Right lung (tissue), 2 donors: ENCODE measurements at regions not wholly inside any gene's neighbourhood (a gene's known extent, or its start where the extent isn't known, plus 50 kb on each side); places are given as distances from the start of the nearest gene placed in this dataset.
A peak's percentile ranks its signal among the peaks of the same experiment; 100 is the strongest.
"Not testable (repeated sequence)": the region's sequence is repeated elsewhere in the genome, so short reads cannot be mapped to it uniquely, and the experiment has no call there.

Experiments used
- DNase-seq, 2 donors: peaks; one replicate each; pipeline ENCODE4 v3.0.0-alpha.2; 2013

- no peak for DNase-seq
These were observed 475.0 kb upstream of the CBLB start for GRCh38 chr3:106343811-106344210.

DNA sequence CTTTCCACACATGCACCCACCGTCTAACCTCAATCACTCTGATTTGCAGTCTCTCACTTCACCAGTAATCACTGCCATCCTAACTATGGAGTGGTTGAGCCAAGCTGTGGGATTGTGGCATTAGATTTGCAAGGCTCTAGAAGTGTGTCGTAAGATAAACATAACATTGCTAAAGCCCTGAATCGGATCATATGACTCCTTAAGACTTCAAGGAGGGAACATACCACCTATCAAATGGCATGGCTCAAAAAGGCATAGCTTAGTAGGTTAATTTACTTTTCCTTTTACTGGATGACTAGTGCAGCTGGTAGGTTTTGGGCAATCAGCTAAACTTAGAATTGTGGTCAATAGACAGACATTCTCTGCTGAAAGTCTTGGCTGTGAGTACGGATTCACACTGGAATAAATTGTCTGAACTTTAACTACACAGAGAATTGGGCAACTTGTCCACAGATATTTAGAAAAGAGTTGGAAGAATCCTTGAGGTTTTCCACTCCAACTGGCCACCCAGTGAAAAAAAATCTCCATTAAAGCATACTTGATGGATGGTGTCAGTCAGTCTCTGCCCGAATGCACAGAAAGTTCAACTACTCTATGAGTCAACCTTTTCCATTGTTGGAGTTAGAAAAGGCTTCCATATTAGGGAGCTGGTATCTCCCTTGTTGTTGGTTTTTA, 476.7 kb upstream of the CBLB start:
- no peak for DNase-seq

DNA sequence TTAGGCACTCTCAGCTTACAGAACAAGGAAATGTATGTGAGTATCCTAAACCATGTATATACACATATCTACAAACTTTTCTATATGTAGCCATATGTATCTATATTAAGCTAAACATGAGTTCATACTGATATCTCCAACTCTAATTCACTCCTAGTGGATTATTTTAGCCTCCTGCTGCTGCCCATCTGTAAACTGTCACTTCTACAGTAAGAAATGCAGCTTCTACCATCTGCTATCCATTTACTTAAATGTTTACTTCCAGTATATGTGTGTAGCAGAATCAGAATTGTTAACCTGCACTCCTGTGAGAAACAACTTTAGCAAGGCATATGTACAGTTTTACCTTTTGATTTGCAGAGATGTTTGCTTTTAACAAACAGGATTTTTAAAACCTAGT, 478.5 kb upstream of the CBLB start:
- DNase-seq = no peak

- no peak for DNase-seq
These were observed 479.4 kb upstream of the CBLB start for GRCh38 chr3:106348139-106348690.

GRCh38 chr3:106349191-106349881, 480.5 kb upstream of the CBLB start:
- no peak for DNase-seq

DNA sequence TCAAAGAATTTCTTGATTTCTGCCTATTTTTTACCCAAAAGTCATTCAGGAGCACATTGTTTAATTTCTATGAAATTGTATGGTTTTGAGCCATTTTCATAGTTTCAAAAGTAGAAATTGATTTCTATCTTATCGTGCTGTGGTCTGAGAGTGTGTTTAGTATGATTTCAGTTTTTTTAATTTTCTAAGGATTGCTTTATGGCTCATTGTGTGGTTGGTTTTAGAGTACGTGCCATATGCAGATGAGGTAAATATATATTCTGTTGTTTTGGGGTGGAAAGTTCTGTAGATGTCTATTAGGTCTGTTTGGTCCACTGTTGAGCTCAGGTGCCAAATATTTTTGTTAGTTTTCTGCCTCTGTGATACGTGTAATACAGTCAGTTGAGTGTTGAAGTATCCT, 487.1 kb upstream of the CBLB start:
- DNase-seq = no peak

DNA sequence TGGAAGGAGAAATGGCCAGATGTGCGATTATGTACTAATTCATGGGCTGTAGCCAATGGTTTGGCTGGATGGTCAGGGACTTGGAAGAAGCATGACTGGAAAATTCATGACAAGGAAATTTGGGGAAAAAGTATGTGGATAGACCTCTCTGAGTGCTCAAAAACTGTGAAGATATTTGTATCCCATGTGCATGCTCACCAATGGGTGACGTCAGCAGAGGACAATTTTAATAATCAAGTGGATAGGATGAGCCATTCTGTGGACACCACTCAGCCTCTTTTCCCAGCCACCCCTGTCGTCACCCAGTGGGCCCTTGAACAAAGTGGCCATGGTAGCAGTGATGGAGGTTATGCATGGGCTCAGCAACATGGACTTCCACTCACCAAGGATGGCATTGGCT, 490.9 kb upstream of the CBLB start:
- no peak for DNase-seq

- not testable (repeated sequence) for DNase-seq
These were observed 492.1 kb upstream of the CBLB start for GRCh38 chr3:106360901-106361300.

GRCh38 chr3:106364477-106364876, 495.7 kb upstream of the CBLB start:
- no peak for DNase-seq

DNA sequence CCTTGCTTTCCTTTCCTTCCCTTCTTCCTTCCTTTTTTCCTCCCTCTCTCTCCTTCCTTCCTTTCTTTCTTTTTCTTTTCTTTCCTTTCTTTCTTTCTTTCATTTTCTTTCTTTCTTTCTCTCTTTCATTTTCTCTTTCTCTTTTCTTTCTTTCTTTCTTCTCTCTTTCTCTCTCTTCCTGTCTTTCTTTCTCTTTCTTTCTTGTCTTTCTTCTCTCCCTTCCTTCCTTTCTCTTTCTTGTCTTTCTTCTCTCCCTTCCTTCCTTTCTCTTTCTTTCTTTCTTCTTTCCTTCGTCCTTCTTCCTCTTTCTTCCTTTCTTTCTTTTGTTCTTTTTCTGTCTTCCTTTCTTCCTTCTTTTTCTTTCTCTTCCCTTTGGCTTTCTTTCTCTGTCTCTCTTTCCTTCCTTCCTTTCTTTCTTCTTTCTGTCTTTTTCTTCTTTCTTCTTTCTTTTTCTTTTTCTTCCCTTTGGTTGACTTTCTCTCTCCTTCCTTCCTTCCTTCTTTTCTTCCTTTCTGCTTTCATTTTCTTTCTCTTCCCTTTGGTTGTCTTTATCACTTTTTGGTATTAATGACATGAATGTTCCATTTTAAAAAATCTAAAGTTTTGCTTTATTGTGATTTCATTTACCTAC, 496.4 kb upstream of the CBLB start:
- DNase-seq = no peak

GRCh38 chr3:106366352-106366751, 497.5 kb upstream of the CBLB start:
- DNase-seq = no peak

- DNase-seq = no peak
These were observed 498.7 kb upstream of the CBLB start for GRCh38 chr3:106367496-106367895.

DNA sequence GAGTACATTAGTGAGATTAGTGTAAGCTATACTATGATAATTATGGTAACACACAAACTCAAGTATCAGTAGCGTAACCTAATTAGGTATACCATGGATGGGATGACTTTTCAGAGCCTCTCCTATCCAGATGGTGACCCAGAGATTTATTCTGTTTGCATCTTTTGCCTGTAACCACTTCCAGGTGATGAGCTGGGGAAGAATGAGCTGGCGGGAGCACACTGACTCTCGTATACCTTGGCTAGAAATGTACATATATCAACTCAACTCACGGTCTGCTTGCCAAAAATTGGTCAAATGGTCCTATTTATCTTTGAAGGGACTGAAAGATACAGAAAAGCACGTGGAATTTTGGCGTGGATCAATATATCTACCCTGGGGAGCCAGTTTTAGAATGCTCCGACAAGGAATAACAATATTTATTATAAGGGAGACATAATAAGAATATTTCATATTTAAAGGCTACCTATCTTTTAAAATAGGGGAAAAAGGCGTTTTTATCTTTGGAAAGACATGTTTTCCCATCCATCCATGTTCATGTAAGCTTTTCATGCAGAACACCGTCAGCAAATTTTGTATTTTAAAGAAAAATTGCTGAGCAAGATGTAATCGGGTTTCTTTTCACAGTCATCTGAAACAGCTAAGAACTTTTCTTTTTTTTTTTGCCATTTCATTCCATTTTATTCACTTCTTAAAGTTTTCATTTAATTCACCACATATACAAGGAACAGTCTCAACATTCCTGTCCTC, 502.6 kb upstream of the CBLB start:
- no peak for DNase-seq

DNA sequence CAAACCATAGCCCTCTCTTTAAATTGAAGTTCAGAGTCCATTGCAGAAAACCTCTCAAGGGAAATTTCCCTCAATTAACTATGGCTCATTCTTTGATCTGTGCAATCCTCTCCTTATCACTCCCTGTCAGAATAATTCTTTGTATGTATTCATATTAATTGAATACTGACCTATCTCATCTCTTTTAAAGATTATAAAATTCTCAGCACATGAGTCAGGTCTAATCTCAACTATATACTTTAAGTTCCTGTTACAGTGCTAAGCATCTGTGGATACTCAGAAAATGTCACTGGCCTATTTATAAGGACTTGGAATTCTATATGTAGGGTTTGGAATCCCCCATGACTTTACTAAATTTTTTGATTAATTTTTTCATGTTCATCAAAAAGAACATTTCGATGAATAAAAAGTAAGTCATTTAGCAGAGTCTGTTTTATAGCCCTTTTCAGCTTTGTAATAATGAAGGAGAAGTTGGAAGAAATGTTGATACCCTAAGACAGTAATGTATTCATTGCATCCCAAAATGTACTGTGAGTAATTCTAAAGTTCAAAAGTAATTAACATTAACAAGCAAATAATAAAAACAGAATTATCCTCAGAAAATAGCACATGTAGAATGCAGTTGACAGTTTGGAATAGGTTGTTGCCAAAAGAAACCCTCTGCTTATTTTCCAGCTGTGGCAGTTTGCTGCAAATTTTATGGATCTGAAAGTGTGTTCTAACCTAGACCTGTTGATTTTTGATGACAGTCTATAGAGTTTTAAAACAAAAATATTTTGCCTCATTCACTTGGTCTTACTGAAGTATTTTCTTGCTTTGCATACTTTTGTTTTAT, 503.4 kb upstream of the CBLB start:
- peak; percentile 19 to 35 for DNase-seq

DNA sequence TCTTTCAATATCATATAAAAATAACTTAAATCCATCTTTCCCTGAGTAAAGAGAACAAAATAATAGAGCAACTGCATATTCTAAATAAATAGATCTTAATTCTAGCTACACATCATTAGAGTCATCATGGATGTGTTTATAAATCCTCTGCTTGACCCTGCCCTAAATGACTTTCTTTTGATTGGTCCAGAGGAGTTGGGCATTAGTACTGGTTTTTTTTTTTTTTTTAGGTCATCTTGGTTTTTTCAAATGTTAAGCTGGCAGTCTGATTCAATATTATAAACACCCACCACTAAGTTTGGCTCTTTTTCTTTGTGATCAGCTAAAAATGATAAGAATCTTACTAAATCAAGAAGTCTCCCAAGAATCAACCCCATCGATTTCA, 504.0 kb upstream of the CBLB start:
- DNase-seq = peak in 1 of 2 donors; percentile 36

GRCh38 chr3:106376016-106376570, 507.3 kb upstream of the CBLB start:
- DNase-seq = no peak

GRCh38 chr3:106379251-106379750, 510.5 kb upstream of the CBLB start:
- DNase-seq = no peak

DNA sequence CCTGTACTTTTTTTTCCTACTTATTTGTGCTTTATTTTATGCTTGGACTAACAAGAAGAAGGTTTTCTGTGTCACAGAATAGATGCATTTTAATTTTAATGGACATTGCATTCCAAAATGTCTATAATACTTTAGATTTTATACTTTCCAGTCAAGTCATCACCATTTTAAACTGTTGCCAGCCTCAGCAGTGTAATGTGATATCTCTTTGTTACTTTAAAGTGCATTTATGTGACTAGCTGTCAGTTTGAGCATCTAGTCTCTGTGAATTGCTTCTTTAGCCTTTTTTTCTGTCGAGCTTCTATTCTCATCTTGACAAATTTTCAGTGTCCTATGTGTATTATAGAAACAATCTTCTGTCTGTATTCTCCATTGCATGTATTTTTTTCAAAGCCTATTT, 511.4 kb upstream of the CBLB start:
- no peak for DNase-seq

DNA sequence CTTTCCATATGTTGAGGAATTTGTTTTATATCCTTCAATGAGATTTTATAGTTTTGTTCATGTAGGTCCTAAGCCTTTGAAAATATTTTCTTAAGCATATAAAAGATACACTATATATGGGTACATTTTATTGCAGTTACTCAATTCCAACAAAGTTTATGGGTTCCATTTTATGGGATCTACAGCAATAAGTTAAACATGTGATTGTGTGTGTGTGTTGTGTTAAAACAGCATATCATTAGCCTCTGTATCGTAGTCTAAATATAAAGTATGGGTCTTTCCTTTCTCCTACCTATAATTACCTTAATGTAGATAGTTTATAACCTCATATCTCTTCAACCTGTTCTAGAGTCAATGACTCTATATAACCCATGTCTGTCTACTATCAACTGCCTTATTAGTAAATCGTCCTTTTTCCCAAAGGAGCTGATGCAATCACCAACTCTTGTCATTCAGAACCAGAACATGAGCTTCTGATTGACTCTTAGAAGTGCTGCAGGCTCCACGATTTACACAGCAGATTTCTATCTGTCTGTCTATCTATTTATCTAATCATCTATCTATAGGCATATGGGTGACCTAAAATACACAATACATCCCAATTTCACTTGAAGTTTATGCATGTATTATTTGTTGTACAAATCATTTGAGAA, 512.6 kb upstream of the CBLB start:
- no peak for DNase-seq

DNA sequence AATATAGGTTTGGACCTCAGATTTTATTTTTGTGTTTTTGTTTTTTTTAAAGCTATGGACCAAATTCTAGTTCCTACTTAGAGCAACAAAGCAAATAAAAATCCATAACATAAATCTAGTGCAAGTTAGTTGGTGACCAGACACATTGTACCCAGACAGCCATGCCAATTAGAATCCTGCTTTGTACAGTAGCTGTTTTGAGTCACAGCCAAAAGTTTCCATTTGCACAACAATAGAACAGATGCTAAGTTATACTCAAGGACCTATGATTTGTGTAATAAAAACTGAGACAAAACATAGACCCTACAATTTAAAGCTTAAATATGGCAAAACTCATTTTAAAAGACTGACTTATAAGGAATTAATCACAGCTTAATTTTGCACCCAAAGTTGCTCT, 513.1 kb upstream of the CBLB start:
- DNase-seq = no peak
